Glutamatergic neuron (in vitro differentiated cells): ENCODE measurements at regions not wholly inside any gene's neighbourhood (a gene's known extent, or its start where the extent isn't known, plus 50 kb on each side); places are given as distances from the start of the nearest gene placed in this dataset.

Experiments used
- DNase-seq: peaks from one replicate; pipeline ENCODE4 v3.0.0; 2022
- H3K27ac Mint-ChIP-seq: one replicate; pipeline ENCODE4 v1.8.0; 2020; ENCODE audit warnings: mild to moderate bottlenecking, mixed read lengths, inconsistent platforms; ENCODE audit not compliant: unreplicated experiment
- H3K27me3 Mint-ChIP-seq: one replicate; pipeline ENCODE4 v1.8.0; 2020; ENCODE audit warnings: mild to moderate bottlenecking, moderate library complexity, mixed read lengths, inconsistent platforms; ENCODE audit not compliant: unreplicated experiment
- H3K36me3 Mint-ChIP-seq: one replicate; pipeline ENCODE4 v1.8.0; 2020; ENCODE audit warnings: mild to moderate bottlenecking, mixed read lengths, inconsistent platforms; ENCODE audit not compliant: unreplicated experiment
- H3K4me1 Mint-ChIP-seq: one replicate; pipeline ENCODE4 v1.8.0; 2020; ENCODE audit warnings: mild to moderate bottlenecking, low read depth, mixed read lengths, inconsistent platforms; ENCODE audit not compliant: unreplicated experiment
- H3K4me3 Mint-ChIP-seq: one replicate; pipeline ENCODE4 v1.8.0; 2020; ENCODE audit warnings: mild to moderate bottlenecking, mixed read lengths, inconsistent platforms; ENCODE audit not compliant: unreplicated experiment
- H3K9me3 Mint-ChIP-seq: one replicate; pipeline ENCODE4 v1.8.0; 2020; ENCODE audit warnings: mild to moderate bottlenecking, moderate library complexity, mixed read lengths, inconsistent platforms; ENCODE audit not compliant: unreplicated experiment
- TF ChIP-seq, protein P1 (sequence below): fragments of 200-600 bp; sonication (generic); IDR thresholded peaks from one replicate; pipeline ENCODE4 v1.5.0; 2021; ENCODE audit not compliant: partially characterized antibody, unreplicated experiment

DNA sequence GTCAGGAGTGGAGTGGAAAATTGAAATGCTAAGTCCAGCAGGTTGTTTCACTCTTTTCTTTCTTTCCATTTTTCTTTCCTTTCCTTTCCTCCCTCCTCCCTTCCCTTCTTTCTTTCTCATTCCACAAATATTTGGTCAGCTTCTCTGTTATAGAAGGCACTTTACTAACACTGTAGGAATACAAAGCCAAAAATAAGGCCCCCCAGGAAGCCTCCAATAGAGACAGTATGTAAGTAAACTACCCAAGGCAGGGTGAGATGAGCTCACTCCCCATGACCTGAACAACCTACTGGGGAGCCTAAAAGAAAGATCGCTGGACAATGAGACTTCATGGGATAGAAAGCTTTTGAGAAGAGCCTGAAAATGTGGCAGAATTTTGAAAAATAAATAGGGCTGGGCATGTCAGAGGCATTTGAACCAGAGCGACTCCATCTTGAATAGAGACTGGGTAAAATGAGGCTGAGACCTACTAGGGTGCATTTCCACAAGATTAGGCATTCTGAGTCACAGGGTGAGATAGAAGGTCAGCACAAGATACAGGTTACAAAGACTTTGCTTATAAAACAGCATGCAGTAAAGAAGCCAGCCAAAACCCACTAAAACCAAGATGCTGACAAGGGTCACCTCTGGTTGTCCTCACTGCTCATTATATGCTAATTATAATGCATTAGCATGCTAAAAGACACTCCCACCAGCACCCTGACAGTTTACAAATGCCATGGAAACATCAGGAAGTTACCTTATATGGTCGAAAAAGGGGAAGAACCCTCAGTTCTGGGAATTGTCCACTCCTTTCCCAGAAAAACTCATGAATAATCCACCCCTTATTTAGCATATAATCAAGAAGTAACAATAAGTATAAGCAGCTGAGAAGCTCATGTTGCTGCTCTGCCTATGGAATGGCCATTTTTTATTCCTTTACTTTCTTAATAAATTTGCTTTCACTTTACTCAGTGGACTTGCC, 158.9 kb upstream of the EGFLAM start:
- no peak for DNase-seq
- no peak overlapping the region for H3K4me3 Mint-ChIP-seq

DNA sequence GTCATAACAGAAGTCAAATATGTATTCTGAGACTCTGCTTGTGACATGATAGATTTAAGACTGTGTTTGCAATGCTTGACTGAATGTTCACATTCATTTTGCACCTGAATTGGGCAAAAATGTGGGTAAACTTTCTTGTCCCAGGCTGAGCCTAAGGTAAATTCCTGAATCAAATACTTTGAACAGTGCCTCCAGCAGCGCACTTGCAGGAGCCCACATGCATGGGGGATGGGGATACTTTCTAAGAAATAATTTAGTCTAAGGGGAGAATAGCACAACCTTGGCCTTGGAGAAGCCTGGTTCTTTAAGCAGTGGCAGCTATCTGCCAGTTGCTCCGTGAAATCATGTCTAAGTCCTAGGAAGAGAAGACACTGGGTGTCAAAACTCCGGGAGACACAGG, 163.5 kb upstream of the EGFLAM start:
- no peaks in the 10 kb centered on the region for H3K36me3 Mint-ChIP-seq
- no peak overlapping the region for H3K27ac Mint-ChIP-seq
- H3K4me1 Mint-ChIP-seq: peaks cover 3% of the 10 kb centered on the region
- H3K9me3 Mint-ChIP-seq: no peaks in the 10 kb centered on the region
- TF ChIP-seq, protein P1, sequence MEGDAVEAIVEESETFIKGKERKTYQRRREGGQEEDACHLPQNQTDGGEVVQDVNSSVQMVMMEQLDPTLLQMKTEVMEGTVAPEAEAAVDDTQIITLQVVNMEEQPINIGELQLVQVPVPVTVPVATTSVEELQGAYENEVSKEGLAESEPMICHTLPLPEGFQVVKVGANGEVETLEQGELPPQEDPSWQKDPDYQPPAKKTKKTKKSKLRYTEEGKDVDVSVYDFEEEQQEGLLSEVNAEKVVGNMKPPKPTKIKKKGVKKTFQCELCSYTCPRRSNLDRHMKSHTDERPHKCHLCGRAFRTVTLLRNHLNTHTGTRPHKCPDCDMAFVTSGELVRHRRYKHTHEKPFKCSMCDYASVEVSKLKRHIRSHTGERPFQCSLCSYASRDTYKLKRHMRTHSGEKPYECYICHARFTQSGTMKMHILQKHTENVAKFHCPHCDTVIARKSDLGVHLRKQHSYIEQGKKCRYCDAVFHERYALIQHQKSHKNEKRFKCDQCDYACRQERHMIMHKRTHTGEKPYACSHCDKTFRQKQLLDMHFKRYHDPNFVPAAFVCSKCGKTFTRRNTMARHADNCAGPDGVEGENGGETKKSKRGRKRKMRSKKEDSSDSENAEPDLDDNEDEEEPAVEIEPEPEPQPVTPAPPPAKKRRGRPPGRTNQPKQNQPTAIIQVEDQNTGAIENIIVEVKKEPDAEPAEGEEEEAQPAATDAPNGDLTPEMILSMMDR: no peak
- no peak overlapping the region for H3K4me3 Mint-ChIP-seq
- H3K27me3 Mint-ChIP-seq: no peaks in the 10 kb centered on the region
- no peak for DNase-seq

More for the DNA sequence above, 158.9 kb upstream of the EGFLAM start:
- no peaks in the 10 kb centered on the region for H3K27me3 Mint-ChIP-seq
- no peaks in the 10 kb centered on the region for H3K36me3 Mint-ChIP-seq
- H3K4me1 Mint-ChIP-seq: peaks cover 5% of the 10 kb centered on the region
- no peak overlapping the region for H3K27ac Mint-ChIP-seq
- no peaks in the 10 kb centered on the region for H3K9me3 Mint-ChIP-seq
- TF ChIP-seq, protein P1: no peak

DNA sequence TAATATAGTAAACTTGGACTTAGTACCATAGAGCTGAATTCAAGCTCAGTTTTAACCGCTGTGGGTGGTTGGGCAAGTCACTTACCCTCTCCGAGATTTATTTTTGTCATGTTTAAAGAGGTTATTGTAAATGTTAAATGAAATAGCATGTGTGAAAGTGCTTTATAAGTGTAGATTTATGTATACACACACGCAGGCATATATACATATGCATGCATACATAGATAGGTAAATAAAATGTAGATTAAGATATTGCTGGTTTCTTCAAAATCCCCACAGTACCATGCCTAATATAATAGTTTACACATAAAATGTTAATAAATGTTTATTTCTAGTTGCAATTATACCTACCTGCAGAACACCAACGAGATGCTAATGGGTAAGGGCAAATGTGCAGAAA, 164.5 kb upstream of the EGFLAM start:
- Mint-ChIP-seq H3K27ac (no peak overlapping the region), H3K4me1 (peaks cover 3% of the 10 kb centered on the region), H3K4me3 (no peak overlapping the region), H3K27me3 (no peaks in the 10 kb centered on the region), H3K36me3 (no peaks in the 10 kb centered on the region), H3K9me3 (no peaks in the 10 kb centered on the region)
- DNase-seq: no peak
- TF ChIP-seq, protein P1: no peak

DNA sequence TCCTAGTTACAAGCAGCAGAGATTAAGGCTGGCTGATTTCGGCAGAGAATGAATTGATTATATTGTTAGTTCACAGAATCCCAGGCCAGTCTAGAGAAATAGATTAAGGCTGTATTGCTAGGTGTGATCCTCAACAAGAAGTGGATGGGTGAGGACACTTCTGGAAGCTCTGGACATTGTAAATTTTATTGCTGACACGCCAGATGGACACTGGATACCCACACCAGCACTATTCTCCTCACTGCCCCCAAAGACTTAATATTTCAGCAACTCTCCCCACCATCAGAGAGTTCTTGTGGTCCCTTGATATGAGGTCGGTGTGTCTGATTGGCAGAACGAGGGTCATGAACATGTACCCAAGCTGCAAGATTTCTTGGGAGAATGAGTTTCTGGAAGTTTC, 171.6 kb upstream of the EGFLAM start:
- peaks cover 2% of the 10 kb centered on the region for H3K27me3 Mint-ChIP-seq
- TF ChIP-seq, protein P1: no peak
- DNase-seq: no peak
- H3K4me3 Mint-ChIP-seq: no peak overlapping the region
- no peak overlapping the region for H3K27ac Mint-ChIP-seq
- no peaks in the 10 kb centered on the region for H3K36me3 Mint-ChIP-seq
- H3K9me3 Mint-ChIP-seq: no peaks in the 10 kb centered on the region
- no peaks in the 10 kb centered on the region for H3K4me1 Mint-ChIP-seq
